HEK293 (cell line): ENCODE measurements at regions not wholly inside any gene's neighbourhood (a gene's known extent, or its start where the extent isn't known, plus 50 kb on each side); places are given as distances from the start of the nearest gene placed in this dataset.

Experiments used
- REST ChIP-seq: fragments of 450-650 bp; formaldehyde crosslinking; IDR thresholded peaks from 2 replicates; pipeline ENCODE4 v1.5.1; 2016; ENCODE audit warnings: missing biosample characterization, missing genetic modification characterization
- ZNF175 ChIP-seq: fragments of 450-650 bp; formaldehyde crosslinking; IDR thresholded peaks from 2 replicates; pipeline ENCODE4 v1.5.1; 2016; ENCODE audit warnings: missing biosample characterization, missing genetic modification characterization

GRCh38 chr6:104473021-104473429 is 386.7 kb downstream of the HACE1 start:
- TF ChIP-seq ZNF175 (tag by site-specific recombination) (no peak), REST (tag by site-specific recombination) (no peak)
